Hepatocyte (in vitro differentiated cells): ENCODE measurements at regions not wholly inside any gene's neighbourhood (a gene's known extent, or its start where the extent isn't known, plus 50 kb on each side); places are given as distances from the start of the nearest gene placed in this dataset.

ENCODE experiments used
- DNase-seq: peaks from one replicate; pipeline ENCODE4 v3.0.0-alpha.2; 2016; ENCODE audit warnings: low spot score
- H2AFZ ChIP-seq: fragments of 200-600 bp; sonication (generic); 2 replicates; pipeline ENCODE4 v1.6.0; 2016; ENCODE audit warnings: antibody characterized with exemption, mild to moderate bottlenecking
- H3K27ac ChIP-seq: fragments of 200-600 bp; sonication (generic); 2 replicates; pipeline ENCODE4 v1.5.1; 2016; ENCODE audit warnings: mild to moderate bottlenecking
- H3K27me3 ChIP-seq: fragments of 200-600 bp; sonication (generic); 2 replicates; pipeline ENCODE4 v1.6.1; 2016
- H3K36me3 ChIP-seq: fragments of 200-600 bp; sonication (generic); replicated peaks from 2 replicates; pipeline ENCODE4 v1.5.1; 2016; ENCODE audit warnings: low read depth; ENCODE audit not compliant: insufficient read depth
- H3K4me1 ChIP-seq: fragments of 200-600 bp; sonication (generic); 2 replicates; pipeline ENCODE4 v1.5.1; 2016; ENCODE audit warnings: mild to moderate bottlenecking, moderate library complexity; ENCODE audit not compliant: insufficient read depth
- H3K4me2 ChIP-seq: fragments of 200-600 bp; sonication (generic); 2 replicates; pipeline ENCODE4 v1.6.0; 2016
- H3K4me3 ChIP-seq: fragments of 200-600 bp; sonication (generic); 2 replicates; pipeline ENCODE4 v1.5.1; 2016; ENCODE audit warnings: mild to moderate bottlenecking
- H3K79me2 ChIP-seq: fragments of 200-600 bp; sonication (generic); 2 replicates; pipeline ENCODE4 v1.6.0; 2017; ENCODE audit warnings: mild to moderate bottlenecking
- H3K9me2 ChIP-seq: fragments of 200-600 bp; sonication (generic); replicated peaks from 2 replicates; pipeline ENCODE4 v1.6.0; 2017; ENCODE audit warnings: mild to moderate bottlenecking; ENCODE audit not compliant: insufficient read depth
- H3K9me3 ChIP-seq: fragments of 200-600 bp; sonication (generic); 2 replicates; pipeline ENCODE4 v1.5.1; 2016; ENCODE audit warnings: low read depth, mild to moderate bottlenecking
- H4K20me1 ChIP-seq: fragments of 200-600 bp; sonication (generic); 2 replicates; pipeline ENCODE4 v1.6.0; 2016; ENCODE audit warnings: mild to moderate bottlenecking; ENCODE audit not compliant: insufficient read depth, poor library complexity, severe bottlenecking
- CTCF ChIP-seq: fragments of 200-600 bp; sonication (generic); IDR thresholded peaks from 2 replicates; pipeline ENCODE4 v1.5.1; 2016; ENCODE audit warnings: antibody characterized with exemption, mild to moderate bottlenecking; ENCODE audit not compliant: poor library complexity
- EZH2 ChIP-seq: fragments of 200-600 bp; sonication (generic); IDR thresholded peaks from 2 replicates; pipeline ENCODE4 v1.6.1; 2016; ENCODE audit warnings: antibody characterized with exemption, mild to moderate bottlenecking, borderline replicate concordance
- EZH2phosphoT487 ChIP-seq: fragments of 200-600 bp; sonication (generic); IDR thresholded peaks from one replicate; pipeline ENCODE4 v1.6.1; 2018; ENCODE audit warnings: antibody characterized with exemption, mild to moderate bottlenecking, low read depth, moderate library complexity; ENCODE audit not compliant: unreplicated experiment, severe bottlenecking
- WGBS: methylation state at CpG from one replicate; pipeline ENCODE4 v1.1.6; 2016; ENCODE audit warnings: low lambda C conversion rate; ENCODE audit errors: missing lambda C conversion rate; 5-methylcytosine and 5-hydroxymethylcytosine counted together

GRCh38 chrX:10377427-10377826, 220.7 kb downstream of the CLCN4 start:
- no peak for DNase-seq
- no peaks in the 10 kb centered on the region for H4K20me1 ChIP-seq
- no peaks in the 10 kb centered on the region for H3K4me1 ChIP-seq

GRCh38 chrX:10379878-10380277, 223.1 kb downstream of the CLCN4 start:
- TF ChIP-seq EZH2phosphoT487 (no peak), CTCF (no peak), EZH2 (no peak)
- no peaks in the 10 kb centered on the region for H3K27me3 ChIP-seq
- no peaks in the 10 kb centered on the region for H3K36me3 ChIP-seq
- H3K4me2 ChIP-seq: no peak overlapping the region
- H3K9me3 ChIP-seq: peaks cover 4% of the 10 kb centered on the region
- H3K79me2 ChIP-seq: no peaks in the 10 kb centered on the region
- H4K20me1 ChIP-seq: no peaks in the 10 kb centered on the region
- no peaks in the 10 kb centered on the region for H3K9me2 ChIP-seq
- H2AFZ ChIP-seq: no peak overlapping the region
- H3K4me1 ChIP-seq: no peaks in the 10 kb centered on the region
- no peak overlapping the region for H3K27ac ChIP-seq
- WGBS: 58% methylated on average over 3 of the region's 3 CpGs
- DNase-seq: no peak
- no peak overlapping the region for H3K4me3 ChIP-seq

More at GRCh38 chrX:10377427-10377826, 220.7 kb downstream of the CLCN4 start:
- Histone ChIP-seq H3K9me2 (no peaks in the 10 kb centered on the region), H3K36me3 (no peaks in the 10 kb centered on the region), H3K4me3 (no peak overlapping the region), H3K9me3 (peaks cover 4% of the 10 kb centered on the region), H3K27me3 (no peaks in the 10 kb centered on the region), H3K79me2 (no peaks in the 10 kb centered on the region), H2AFZ (no peak overlapping the region), H3K4me2 (no peak overlapping the region), H3K27ac (no peak overlapping the region)
- TF ChIP-seq CTCF (no peak), EZH2 (no peak), EZH2phosphoT487 (no peak)

- Histone ChIP-seq H4K20me1 (no peaks in the 10 kb centered on the region), H3K9me2 (no peaks in the 10 kb centered on the region), H3K36me3 (no peaks in the 10 kb centered on the region), H3K4me1 (no peaks in the 10 kb centered on the region), H3K27me3 (no peaks in the 10 kb centered on the region), H3K27ac (no peak overlapping the region), H3K79me2 (no peaks in the 10 kb centered on the region), H2AFZ (no peak overlapping the region), H3K4me2 (no peak overlapping the region), H3K9me3 (peaks cover 4% of the 10 kb centered on the region), H3K4me3 (no peak overlapping the region)
- WGBS: 72% methylated on average over 2 of the region's 2 CpGs
- DNase-seq: no peak
- TF ChIP-seq EZH2phosphoT487: no peak
- TF ChIP-seq CTCF: no peak
- TF ChIP-seq EZH2: no peak
Observed at GRCh38 chrX:10380300-10380699, 223.5 kb downstream of the CLCN4 start.

- H3K27ac ChIP-seq: no peak overlapping the region
- H4K20me1 ChIP-seq: no peaks in the 10 kb centered on the region
- H3K27me3 ChIP-seq: no peaks in the 10 kb centered on the region
- no peak for DNase-seq
- no peak overlapping the region for H3K4me3 ChIP-seq
- H3K4me1 ChIP-seq: no peaks in the 10 kb centered on the region
- peaks cover 4% of the 10 kb centered on the region for H3K9me3 ChIP-seq
- H3K79me2 ChIP-seq: no peaks in the 10 kb centered on the region
- 47% methylated on average over 1 of the region's 1 CpG for WGBS
- no peak overlapping the region for H3K4me2 ChIP-seq
- no peaks in the 10 kb centered on the region for H3K9me2 ChIP-seq
- H3K36me3 ChIP-seq: no peaks in the 10 kb centered on the region
- no peak overlapping the region for H2AFZ ChIP-seq
- TF ChIP-seq EZH2phosphoT487: no peak
- TF ChIP-seq EZH2: no peak
- no peak for TF ChIP-seq CTCF
Observed at GRCh38 chrX:10381193-10381592, 224.4 kb downstream of the CLCN4 start.
